T-cell (primary cell): ENCODE measurements at regions not wholly inside any gene's neighbourhood (a gene's known extent, or its start where the extent isn't known, plus 50 kb on each side); places are given as distances from the start of the nearest gene placed in this dataset.

ENCODE experiments used
- ATAC-seq, 4 experiments: fragments of 200-7000 bp in 3 of 4; fragments of 150-1000 bp in 1 of 4; cut with Tn5 transposase; replicated peaks in 1 of 4; 1 replicate in 3 of 4; 2 replicates in 1 of 4; pipeline ENCODE4 v1.10.0; 2021; ENCODE audit warnings: moderate library complexity in 3 of 4, mild to moderate bottlenecking in 2 of 4, moderate number of reproducible peaks in 1 of 4
- CTCF ChIA-PET, 2 donors: fragments of 300-600 bp; sonication (Branson Sonifier 250); formaldehyde crosslinking; loops; one replicate each; lab custom pipeline; 2022; ENCODE audit warnings: antibody characterized with exemption in 2 of 2; lab: Charles Lee
- POLR2A ChIA-PET, 2 donors: fragments of 300-600 bp; sonication (Branson Sonifier 250); formaldehyde crosslinking; loops; one replicate each; lab custom pipeline; 2022; ENCODE audit warnings: antibody characterized with exemption in 2 of 2; lab: Charles Lee
- DNase-seq, 35 experiments: peaks; one replicate each; pipeline versions ENCODE4 v3.0.0 to v3.0.0-alpha.2; 2013 to 2023
- H3K27ac ChIP-seq: one replicate; pipeline ENCODE4 v1.5.1; 2013; ENCODE audit warnings: low read length
- H3K27me3 ChIP-seq, 2 experiments: replicated peaks in 1 of 2; 1 replicate in 1 of 2; 2 replicates in 1 of 2; pipeline versions ENCODE4 v1.6.1 to v1.7.0; 2013; ENCODE audit warnings: low read length in 1 of 2, mixed read lengths in 1 of 2; ENCODE audit not compliant: control insufficient read depth in 2 of 2, insufficient read depth in 2 of 2; ENCODE audit errors: extremely low read depth in 1 of 2
- H3K36me3 ChIP-seq, 2 donors: 1 replicate in 1 of 2; 2 replicates in 1 of 2; pipeline versions ENCODE4 v1.6.1 to v1.7.0; 2013; ENCODE audit warnings: low read length in 1 of 2; ENCODE audit not compliant: control insufficient read depth in 2 of 2, insufficient read depth in 1 of 2; ENCODE audit errors: extremely low read depth in 1 of 2
- H3K4me1 ChIP-seq, 2 experiments: 1 replicate in 1 of 2; 2 replicates in 1 of 2; pipeline versions ENCODE4 v1.6.1 to v1.7.0; 2013; ENCODE audit warnings: low read length in 2 of 2, mixed read lengths in 1 of 2; ENCODE audit not compliant: insufficient read depth in 2 of 2, control insufficient read depth in 1 of 2; ENCODE audit errors: extremely low read depth in 1 of 2
- H3K4me3 ChIP-seq, 2 donors: 1 replicate in 1 of 2; 2 replicates in 1 of 2; pipeline versions ENCODE4 v1.5.1 to v1.7.0; 2013; ENCODE audit warnings: mild to moderate bottlenecking in 2 of 2, low read length in 1 of 2, moderate library complexity in 1 of 2; ENCODE audit not compliant: control insufficient read depth in 1 of 2; ENCODE audit errors: extremely low read depth in 1 of 2
- H3K9me3 ChIP-seq: 2 replicates; pipeline ENCODE4 v1.7.0; 2013
- H3K27ac Mint-ChIP-seq, 2 donors: one replicate each; pipeline ENCODE4 v1.8.0; 2020 to 2021; ENCODE audit warnings: mild to moderate bottlenecking in 2 of 2, mixed read lengths in 2 of 2
- H3K27me3 Mint-ChIP-seq, 2 donors: one replicate each; pipeline ENCODE4 v1.8.0; 2021 to 2022; ENCODE audit warnings: mixed read lengths in 2 of 2
- H3K36me3 Mint-ChIP-seq: one replicate; pipeline ENCODE4 v1.8.0; 2021; ENCODE audit warnings: mixed read lengths
- H3K4me1 Mint-ChIP-seq, 3 donors: one replicate each; pipeline ENCODE4 v1.8.0; 2020 to 2022; ENCODE audit warnings: mixed read lengths in 3 of 3, mild to moderate bottlenecking in 1 of 3
- H3K4me3 Mint-ChIP-seq, 3 donors: one replicate each; pipeline ENCODE4 v1.8.0; 2020 to 2022; ENCODE audit warnings: mild to moderate bottlenecking in 3 of 3, mixed read lengths in 3 of 3, moderate library complexity in 3 of 3
- H3K9me3 Mint-ChIP-seq, 3 donors: one replicate each; pipeline ENCODE4 v1.8.0; 2020 to 2022; ENCODE audit warnings: mixed read lengths in 3 of 3
- WGBS: methylation state at CpG from one replicate; pipeline ENCODE4 v1.1.5; 2013; ENCODE audit warnings: missing lambda C conversion rate; ENCODE audit not compliant: insufficient coverage; 5-methylcytosine and 5-hydroxymethylcytosine counted together

- DNase-seq (peak in 2 of 35 experiments; percentile 11 to 22), ATAC-seq (no peak)
- Histone ChIP-seq H3K27ac (no peak overlapping the region), H3K4me1 (peaks cover 6 to 31% of the 10 kb centered on the region in 2 experiments), H3K27me3 (peaks cover 0 to 14% of the 10 kb centered on the region in 2 experiments), H3K36me3 (no peaks in the 10 kb centered on the region), H3K9me3 (no peaks in the 10 kb centered on the region), H3K4me3 (no peak overlapping the region)
- 78% methylated on average over 11 of the region's 13 CpGs for WGBS
- Mint-ChIP-seq H3K4me1 (peaks cover 22 to 28% (median 27%) of the 10 kb centered on the region in 3 donors), H3K9me3 (no peaks in the 10 kb centered on the region), H3K4me3 (peak overlapping the region in 1 of 3 donors; percentile 18), H3K36me3 (no peaks in the 10 kb centered on the region), H3K27me3 (peaks cover 0 to 3% of the 10 kb centered on the region in 2 donors), H3K27ac (no peak overlapping the region)
- ChIA-PET POLR2A (no interaction called here), CTCF (no interaction called here)
Observed at GRCh38 chr9:93900971-93901861, 53.9 kb downstream of the BARX1 start.

GRCh38 chr9:93900436-93900819 lies 54.7 kb downstream of the BARX1 start:
- DNase-seq (no peak), ATAC-seq (no peak)
- H3K27me3 ChIP-seq, result peaks cover 0 to 12% of the 10 kb centered on the region in 2 experiments
- Mint-ChIP-seq H3K36me3 (no peaks in the 10 kb centered on the region), H3K27me3 (no peaks in the 10 kb centered on the region), H3K9me3 (no peaks in the 10 kb centered on the region), H3K4me1 (peaks cover 23 to 28% (median 26%) of the 10 kb centered on the region in 3 donors), H3K27ac (no peak overlapping the region), H3K4me3 (peak overlapping the region in 1 of 3 donors; percentile 18)
- no peaks in the 10 kb centered on the region for H3K36me3 ChIP-seq
- peaks cover 6 to 32% of the 10 kb centered on the region in 2 experiments for H3K4me1 ChIP-seq
- H3K9me3 ChIP-seq, result no peaks in the 10 kb centered on the region
- 86% methylated on average over 4 of the region's 5 CpGs for WGBS
- H3K4me3 ChIP-seq, result no peak overlapping the region
- H3K27ac ChIP-seq, result no peak overlapping the region
- ChIA-PET CTCF (no interaction called here), POLR2A (no interaction called here)

- Histone ChIP-seq H3K4me3 (no peak overlapping the region), H3K27ac (no peak overlapping the region), H3K36me3 (no peaks in the 10 kb centered on the region), H3K27me3 (peaks cover 0 to 6% of the 10 kb centered on the region in 2 experiments), H3K9me3 (no peaks in the 10 kb centered on the region), H3K4me1 (peaks cover 6 to 32% of the 10 kb centered on the region in 2 experiments)
- Mint-ChIP-seq H3K4me1 (peaks cover 23 to 28% (median 23%) of the 10 kb centered on the region in 3 donors), H3K27ac (peak overlapping the region; percentile 59 to 66), H3K36me3 (no peaks in the 10 kb centered on the region), H3K27me3 (no peaks in the 10 kb centered on the region), H3K9me3 (no peaks in the 10 kb centered on the region), H3K4me3 (peak overlapping the region in 1 of 3 donors; percentile 22)
- POLR2A ChIA-PET, result no interaction called here
- WGBS, result 87% methylated on average over 8 of the region's 8 CpGs
- CTCF ChIA-PET, result no interaction called here
- peak in 2 of 35 experiments; percentile 9 to 21 for DNase-seq
- ATAC-seq, result no peak
Observed at GRCh38 chr9:93899609-93900435, 55.3 kb downstream of the BARX1 start.

- Mint-ChIP-seq H3K27me3 (no peaks in the 10 kb centered on the region), H3K9me3 (no peaks in the 10 kb centered on the region), H3K4me1 (peaks cover 23 to 28% (median 23%) of the 10 kb centered on the region in 3 donors), H3K4me3 (peak overlapping the region in 1 of 3 donors; percentile 47), H3K36me3 (no peaks in the 10 kb centered on the region), H3K27ac (peak overlapping the region; percentile 86 to 96)
- peaks cover 6 to 32% of the 10 kb centered on the region in 2 experiments for H3K4me1 ChIP-seq
- H3K4me3 ChIP-seq, result no peak overlapping the region
- peaks cover 0 to 7% of the 10 kb centered on the region in 2 experiments for H3K27me3 ChIP-seq
- H3K9me3 ChIP-seq, result no peaks in the 10 kb centered on the region
- peak in 1 of 4 experiments; percentile 21 for ATAC-seq
- WGBS, result 86% methylated on average over 15 of the region's 17 CpGs
- peak in 2 of 35 experiments; percentile 7 to 11 for DNase-seq
- no peaks in the 10 kb centered on the region for H3K36me3 ChIP-seq
- CTCF ChIA-PET, result no interaction called here
- H3K27ac ChIP-seq, result peak overlapping the region; percentile 17
- POLR2A ChIA-PET, result no interaction called here
Observed at GRCh38 chr9:93898502-93899426, 56.4 kb downstream of the BARX1 start.

GRCh38 chr9:93898026-93898425 lies 57.1 kb downstream of the BARX1 start:
- Histone ChIP-seq H3K27me3 (peaks cover 0 to 8% of the 10 kb centered on the region in 2 experiments), H3K4me1 (peaks cover 6 to 32% of the 10 kb centered on the region in 2 experiments), H3K27ac (peak overlapping the region; percentile 17), H3K36me3 (no peaks in the 10 kb centered on the region), H3K9me3 (no peaks in the 10 kb centered on the region), H3K4me3 (no peak overlapping the region)
- Mint-ChIP-seq H3K36me3 (no peaks in the 10 kb centered on the region), H3K9me3 (peaks cover 0 to 1% (median under 1%) of the 10 kb centered on the region in 3 donors), H3K4me3 (peak overlapping the region in 1 of 3 donors; percentile 47), H3K27ac (peak overlapping the region; percentile 86 to 96), H3K4me1 (peaks cover 23 to 28% (median 23%) of the 10 kb centered on the region in 3 donors), H3K27me3 (no peaks in the 10 kb centered on the region)
- POLR2A ChIA-PET, result no interaction called here
- ATAC-seq (peak; percentile 76 to 95 (median 86)), DNase-seq (peak in 22 of 35 experiments; percentile 6 to 48 (median 16))
- CTCF ChIA-PET, result no interaction called here
- WGBS, result no CpG with 5 or more reads among the region's 2 CpGs
